HG03159 (cell line): ENCODE measurements at regions not wholly inside any gene's neighbourhood (a gene's known extent, or its start where the extent isn't known, plus 50 kb on each side); places are given as distances from the start of the nearest gene placed in this dataset.
"Not testable (repeated sequence)": the region's sequence is repeated elsewhere in the genome, so short reads cannot be mapped to it uniquely, and the experiment has no call there.

Experiments used
- ATAC-seq: cut with Tn5 transposase; IDR thresholded peaks from one replicate; pipeline ENCODE4 v1.9.1; 2021; ENCODE audit warnings: mild to moderate bottlenecking, moderate library complexity; ENCODE audit not compliant: unreplicated experiment

DNA sequence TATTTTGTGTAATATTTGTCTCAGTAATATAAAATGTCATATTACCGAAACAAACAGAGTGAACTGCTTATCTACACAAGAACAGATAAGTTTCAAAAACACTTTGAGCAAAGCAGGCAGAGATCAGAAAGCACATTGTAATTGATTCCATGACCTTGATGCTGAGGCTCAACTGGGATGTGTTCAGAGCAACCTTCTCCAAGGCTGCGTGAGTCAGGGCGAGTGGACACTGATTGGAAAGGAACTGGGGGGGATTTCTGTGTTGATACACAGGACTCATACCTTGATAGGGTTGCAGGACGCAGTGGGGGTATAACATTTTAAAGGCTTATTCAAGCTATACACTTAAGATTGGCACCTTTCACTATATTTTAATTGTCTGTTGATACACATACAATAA, 1136.3 kb downstream of the UQCRFS1 start:
- ATAC-seq = no peak

DNA sequence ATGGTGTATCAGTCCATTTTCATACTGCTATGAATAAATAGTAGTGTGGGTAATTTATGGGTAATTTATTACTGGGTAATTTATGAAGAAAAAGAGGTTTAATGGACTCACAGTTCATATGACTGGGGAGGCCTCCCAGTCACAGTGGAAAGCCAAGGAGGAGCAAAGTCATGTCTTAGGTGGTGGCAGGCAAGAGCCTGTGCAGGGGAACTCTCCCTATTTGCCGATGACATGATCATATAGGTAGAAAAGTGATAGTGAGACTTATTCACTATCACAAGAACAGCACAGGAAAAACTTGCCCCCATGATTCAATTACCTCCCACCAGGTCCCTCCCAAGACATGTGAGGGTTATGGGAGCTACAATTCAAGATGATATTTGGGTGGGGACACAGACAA, 1137.7 kb downstream of the UQCRFS1 start:
- ATAC-seq = no peak

DNA sequence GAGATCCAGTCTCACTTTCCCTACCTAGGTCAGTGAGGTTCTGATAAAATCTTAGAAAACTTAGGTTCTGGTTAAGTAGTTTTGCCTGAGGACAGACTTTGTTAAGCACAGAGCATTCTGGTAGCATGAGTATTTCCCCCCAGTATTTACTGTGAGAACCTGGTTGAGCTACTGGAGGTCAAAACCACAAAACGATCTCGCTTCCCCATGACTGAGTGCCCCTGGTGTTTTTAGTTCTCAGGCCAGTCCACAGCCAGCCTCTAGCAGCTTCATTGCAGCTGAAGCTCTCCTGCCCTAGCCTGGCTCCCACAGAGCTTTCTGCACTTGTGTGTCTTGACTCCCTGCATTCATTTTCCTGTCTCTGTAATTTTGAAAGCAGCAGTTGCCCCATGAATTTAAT, 1138.2 kb downstream of the UQCRFS1 start:
- no peak for ATAC-seq

DNA sequence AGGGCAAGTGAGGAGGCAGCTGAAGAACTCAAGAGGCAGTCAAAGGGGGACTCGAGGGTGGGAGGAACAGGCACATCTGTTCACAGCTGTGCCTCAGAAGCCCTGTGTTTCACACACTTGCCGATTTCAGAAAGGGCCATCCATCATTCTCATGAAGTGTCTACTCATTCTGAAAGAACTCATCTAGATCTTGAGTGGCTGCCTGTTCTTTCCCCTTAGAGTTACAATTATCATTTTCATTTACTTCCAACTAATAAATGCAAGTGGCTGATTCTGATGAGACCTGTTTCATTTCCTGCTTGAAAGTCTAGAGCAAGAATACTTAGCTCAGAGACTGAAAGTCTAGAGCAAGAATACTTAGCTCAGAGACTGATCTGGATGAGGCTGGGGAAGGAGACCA, 1145.1 kb downstream of the UQCRFS1 start:
- ATAC-seq = no peak

- ATAC-seq = no peak
These were observed 1146.0 kb downstream of the UQCRFS1 start for GRCh38 chr19:28066988-28067387.

GRCh38 chr19:28066161-28066560, 1146.8 kb downstream of the UQCRFS1 start:
- no peak for ATAC-seq

- ATAC-seq = no peak
These were observed 1147.9 kb downstream of the UQCRFS1 start for GRCh38 chr19:28065026-28065425.

- no peak for ATAC-seq
These were observed 1149.2 kb downstream of the UQCRFS1 start for GRCh38 chr19:28063702-28064101.

DNA sequence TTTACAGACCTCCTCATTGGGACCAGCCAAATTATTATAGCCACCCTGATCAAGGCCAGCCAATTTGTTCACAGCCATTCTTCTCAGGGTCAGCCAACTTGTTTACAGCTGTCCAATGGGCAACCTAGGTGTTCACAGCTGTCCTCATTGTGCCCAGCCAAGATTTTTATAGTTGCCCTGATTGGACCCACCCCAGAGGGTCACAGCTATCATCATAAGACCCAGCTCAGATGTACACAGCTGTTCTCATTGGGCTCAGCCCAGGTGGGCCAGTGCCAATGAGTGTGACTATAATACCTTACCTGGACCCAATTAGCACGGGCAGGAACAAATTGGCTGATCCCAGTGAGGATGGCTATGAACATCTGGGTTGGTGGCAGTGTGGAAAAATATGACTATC, 1151.8 kb downstream of the UQCRFS1 start:
- no peak for ATAC-seq

DNA sequence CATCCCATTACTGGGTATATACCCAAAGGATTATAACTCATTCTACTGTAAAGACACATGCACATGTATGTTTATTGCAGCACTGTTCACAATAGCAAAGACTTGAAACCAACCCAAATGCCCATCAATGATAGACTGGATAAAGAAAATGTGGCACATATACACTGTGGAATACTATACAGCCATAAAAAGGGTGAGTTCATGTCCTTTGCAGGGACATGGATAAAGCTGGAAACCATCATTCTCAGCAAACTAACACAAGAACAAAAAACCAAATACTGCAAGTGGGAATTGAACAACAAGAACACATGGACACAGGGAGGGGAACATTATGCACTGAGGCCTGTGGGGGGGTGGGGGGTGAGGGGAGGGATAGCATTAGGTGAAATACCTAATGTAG, 1155.9 kb downstream of the UQCRFS1 start:
- not testable (repeated sequence) for ATAC-seq

GRCh38 chr19:28051047-28051446, 1161.9 kb downstream of the UQCRFS1 start:
- ATAC-seq = no peak

- ATAC-seq = no peak
These were observed 1163.1 kb downstream of the UQCRFS1 start for GRCh38 chr19:28049875-28050274.

DNA sequence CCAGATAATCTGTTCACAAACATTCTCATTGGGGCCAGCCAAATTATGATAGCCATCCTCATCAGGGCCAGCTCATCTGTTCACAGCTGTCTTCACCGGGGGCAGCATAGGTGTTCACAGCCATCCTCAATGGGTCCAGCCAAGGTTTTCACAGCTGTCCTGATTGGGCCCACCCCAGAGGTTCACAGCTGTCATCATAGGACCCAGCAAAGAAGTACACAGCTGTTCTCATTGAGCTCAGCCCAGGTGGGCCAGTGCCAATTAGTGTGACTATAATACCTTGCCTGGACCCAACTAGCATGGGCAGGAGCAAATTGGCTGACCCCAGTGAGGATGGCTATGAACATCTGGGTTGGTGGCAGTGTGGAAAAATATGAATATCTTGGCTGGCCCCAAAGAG, 1166.0 kb downstream of the UQCRFS1 start:
- no peak for ATAC-seq

DNA sequence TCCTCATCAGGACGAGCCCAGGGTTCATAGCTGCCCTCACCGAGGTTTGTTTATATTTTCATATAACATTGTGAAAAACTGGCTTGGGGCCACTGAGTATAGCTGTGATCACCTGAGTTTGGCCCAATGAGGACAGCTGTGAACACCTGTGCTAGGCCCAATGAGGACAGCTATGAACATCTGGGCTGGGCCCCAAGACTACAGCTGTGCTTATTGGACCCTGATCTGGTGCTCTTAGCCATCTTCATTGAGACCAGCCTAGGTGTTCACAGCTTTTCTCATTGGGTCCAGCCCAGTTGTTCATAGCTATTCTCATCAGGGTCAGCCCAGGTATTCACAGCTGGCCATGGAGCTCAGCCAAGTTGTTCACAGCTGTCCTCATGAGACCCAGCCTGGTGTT, 1167.3 kb downstream of the UQCRFS1 start:
- ATAC-seq = no peak

GRCh38 chr19:28044477-28044876, 1168.5 kb downstream of the UQCRFS1 start:
- no peak for ATAC-seq

GRCh38 chr19:28042516-28042915, 1170.4 kb downstream of the UQCRFS1 start:
- no peak for ATAC-seq

DNA sequence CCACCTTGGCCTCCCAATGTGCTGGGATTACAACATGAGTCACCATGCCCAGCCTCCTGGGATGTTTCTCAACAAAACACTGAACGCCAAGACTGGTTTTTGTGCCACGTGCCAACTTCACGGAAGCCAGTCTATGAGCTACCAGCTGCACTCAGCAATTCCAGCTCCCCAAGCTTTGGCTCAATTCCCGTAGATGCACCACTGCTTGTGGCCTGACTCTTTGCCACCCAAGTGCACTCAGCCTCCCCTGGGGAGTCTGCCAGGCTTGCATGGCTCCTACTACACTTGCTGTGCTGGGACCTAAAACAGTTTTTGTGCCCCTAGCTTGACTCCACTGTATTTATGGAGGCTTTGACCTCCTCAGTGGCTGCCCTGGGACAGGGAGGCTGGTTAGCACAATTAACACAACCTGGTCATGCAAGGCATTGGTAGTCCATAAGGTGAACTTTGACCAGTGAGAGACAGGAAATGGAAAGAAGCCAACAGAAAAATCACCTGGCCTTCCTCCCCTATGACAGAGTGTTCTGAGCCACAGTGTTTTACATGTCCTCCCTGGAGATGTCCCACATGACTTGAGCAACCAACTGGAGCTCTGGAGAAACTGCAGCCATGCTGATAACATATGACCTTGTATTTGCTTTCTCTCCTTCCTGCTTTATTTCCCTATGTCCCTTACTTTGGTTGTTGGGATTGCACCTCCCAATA, 1173.1 kb downstream of the UQCRFS1 start:
- ATAC-seq = no peak

- ATAC-seq = no peak
These were observed 1175.8 kb downstream of the UQCRFS1 start for GRCh38 chr19:28037186-28037585.

- ATAC-seq = no peak
These were observed 1176.5 kb downstream of the UQCRFS1 start for GRCh38 chr19:28036486-28036885.

DNA sequence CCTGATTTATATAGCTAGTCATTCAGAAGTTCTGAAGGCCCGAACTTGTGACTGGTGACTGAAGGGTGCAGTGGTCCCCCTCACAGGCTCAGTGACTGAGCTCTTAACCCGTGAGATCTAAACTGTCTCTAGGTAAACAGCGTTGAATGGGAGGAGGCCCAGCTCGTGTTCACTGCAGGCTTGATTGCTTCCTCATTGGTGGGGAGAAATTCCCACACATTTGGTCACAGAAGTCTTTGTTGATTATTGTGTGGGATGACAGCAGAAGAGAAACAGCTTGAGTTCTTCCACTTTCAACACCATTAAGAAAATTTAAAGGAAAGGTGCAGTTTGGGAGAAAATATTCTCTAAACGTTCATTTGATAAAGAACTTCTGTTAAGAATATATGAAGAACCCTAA, 1178.0 kb downstream of the UQCRFS1 start:
- no peak for ATAC-seq

DNA sequence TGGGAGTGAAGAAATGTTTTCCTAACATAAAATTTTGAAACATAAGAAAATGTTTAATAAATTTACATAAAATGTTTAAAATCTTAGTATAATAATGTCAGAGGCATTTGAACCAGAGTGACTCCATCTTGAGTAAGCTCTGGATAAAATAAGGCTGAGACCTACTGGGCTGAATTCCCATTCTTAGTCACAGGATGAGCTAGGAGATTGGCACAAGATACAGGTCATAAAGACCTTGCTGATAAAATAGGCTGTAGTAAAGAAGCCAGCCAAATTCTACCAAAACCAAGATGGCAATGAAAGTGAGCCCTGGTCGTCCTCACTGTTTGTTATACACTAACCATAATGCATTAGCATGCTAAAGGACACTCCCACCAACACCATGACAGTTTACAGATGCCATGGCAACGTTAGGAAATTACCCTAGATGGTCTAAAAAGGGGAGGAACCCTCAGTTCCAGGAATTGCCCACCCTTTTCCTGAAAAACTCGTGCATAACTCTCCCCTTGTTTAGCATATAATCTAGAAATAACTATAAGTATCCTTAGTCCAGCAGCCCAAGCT, 1184.0 kb downstream of the UQCRFS1 start:
- ATAC-seq = no peak

DNA sequence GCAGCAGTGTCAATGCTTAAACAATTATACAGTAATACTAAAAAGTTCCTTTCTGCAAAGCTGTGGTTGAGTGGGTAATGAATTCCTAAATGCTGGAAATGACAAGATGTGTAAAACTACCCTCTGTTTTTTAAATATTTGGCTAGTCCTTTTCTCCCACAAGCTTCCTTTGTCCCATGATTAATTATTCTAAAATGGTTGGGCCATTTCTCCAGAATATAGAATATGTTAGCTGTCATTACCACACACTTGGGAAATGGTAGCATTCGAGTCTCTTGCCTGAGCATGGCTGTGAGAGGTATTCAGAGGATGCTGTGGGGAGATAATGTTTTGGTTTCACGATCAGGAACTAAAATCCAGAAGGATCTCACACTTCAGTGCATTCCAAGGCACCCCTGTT, 1185.8 kb downstream of the UQCRFS1 start:
- ATAC-seq = no peak

GRCh38 chr19:28026636-28027035, 1186.3 kb downstream of the UQCRFS1 start:
- ATAC-seq = no peak
